ENCODE measurements at regions not wholly inside any gene's neighbourhood (a gene's known extent, or its start where the extent isn't known, plus 50 kb on each side); places are given as distances from the start of the nearest gene placed in this dataset.

DNA sequence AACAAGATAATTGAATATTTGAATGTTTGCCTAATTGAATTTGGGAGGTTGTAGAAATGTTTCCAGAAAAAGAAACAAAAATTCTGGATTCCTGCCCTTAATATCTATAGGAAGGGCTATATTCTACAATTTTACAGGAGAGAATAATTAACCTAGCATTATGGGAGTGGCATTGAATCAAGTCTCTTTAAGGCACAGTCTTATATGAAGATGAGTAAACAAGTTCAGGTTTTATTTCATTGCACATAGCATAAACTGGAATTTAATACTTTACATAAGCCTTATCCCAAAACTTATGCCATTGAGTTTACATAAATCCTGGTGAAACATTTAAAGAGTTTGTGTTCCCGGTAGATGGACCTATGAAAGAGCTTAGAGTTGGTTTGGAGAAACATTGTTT lies 138.1 kb upstream of the ADAMTSL1 start:
- no peak for TF ChIP-seq EZH2 (IDR thresholded peaks at IDR 0.05; ENCODE audit: borderline replicate concordance, low read length)
- TF ChIP-seq, protein P1, sequence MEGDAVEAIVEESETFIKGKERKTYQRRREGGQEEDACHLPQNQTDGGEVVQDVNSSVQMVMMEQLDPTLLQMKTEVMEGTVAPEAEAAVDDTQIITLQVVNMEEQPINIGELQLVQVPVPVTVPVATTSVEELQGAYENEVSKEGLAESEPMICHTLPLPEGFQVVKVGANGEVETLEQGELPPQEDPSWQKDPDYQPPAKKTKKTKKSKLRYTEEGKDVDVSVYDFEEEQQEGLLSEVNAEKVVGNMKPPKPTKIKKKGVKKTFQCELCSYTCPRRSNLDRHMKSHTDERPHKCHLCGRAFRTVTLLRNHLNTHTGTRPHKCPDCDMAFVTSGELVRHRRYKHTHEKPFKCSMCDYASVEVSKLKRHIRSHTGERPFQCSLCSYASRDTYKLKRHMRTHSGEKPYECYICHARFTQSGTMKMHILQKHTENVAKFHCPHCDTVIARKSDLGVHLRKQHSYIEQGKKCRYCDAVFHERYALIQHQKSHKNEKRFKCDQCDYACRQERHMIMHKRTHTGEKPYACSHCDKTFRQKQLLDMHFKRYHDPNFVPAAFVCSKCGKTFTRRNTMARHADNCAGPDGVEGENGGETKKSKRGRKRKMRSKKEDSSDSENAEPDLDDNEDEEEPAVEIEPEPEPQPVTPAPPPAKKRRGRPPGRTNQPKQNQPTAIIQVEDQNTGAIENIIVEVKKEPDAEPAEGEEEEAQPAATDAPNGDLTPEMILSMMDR (conservative IDR thresholded peaks at IDR 0.05 in 1 of 2, IDR thresholded peaks at IDR 0.05 in 1 of 2; ENCODE audit: extremely low read depth in 1 of 2, insufficient read depth in 1 of 2, low read depth in 1 of 2, low read length in 2 of 2), result no peak
